ENCODE measurements at regions not wholly inside any gene's neighbourhood (a gene's known extent, or its start where the extent isn't known, plus 50 kb on each side); places are given as distances from the start of the nearest gene placed in this dataset.

DNA sequence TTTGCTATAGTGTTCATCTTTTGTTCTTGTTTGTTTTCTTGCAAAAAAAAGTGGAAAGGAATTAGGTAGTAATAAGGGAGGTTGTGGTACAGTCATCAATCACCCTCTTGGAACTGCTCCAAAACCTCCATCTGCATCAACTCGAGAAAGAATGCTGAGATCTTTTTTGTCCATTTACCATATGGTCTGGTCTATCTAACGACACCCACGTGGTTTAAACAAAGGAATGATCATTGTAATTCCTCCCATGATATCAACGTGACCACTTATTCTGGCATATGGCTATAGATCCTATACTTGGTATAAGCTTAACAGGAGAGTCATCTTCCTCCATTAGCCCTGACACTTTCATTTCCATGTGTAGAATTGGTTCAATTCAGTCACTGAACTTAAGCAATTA, 1025.3 kb upstream of the NXPH2 start:
- Histone ChIP-seq H4K8ac (replicated peaks; ENCODE audit: insufficient read length, low read depth, low read length) (no peak overlapping the region), H3K79me1 (ENCODE audit: insufficient read depth, low read depth, low read length, poor library complexity, severe bottlenecking) (no peaks in the 10 kb centered on the region), H2AFZ (ENCODE audit: low read length) (no peak overlapping the region), H2BK12ac (ENCODE audit: insufficient read length, low read depth, low read length) (no peak overlapping the region), H3K4me2 (ENCODE audit: insufficient read depth, insufficient read length, low read length) (no peak overlapping the region), H2AK5ac (ENCODE audit: insufficient read length, low read length) (no peak overlapping the region), H3K18ac (ENCODE audit: insufficient read length, low read depth, low read length) (no peak overlapping the region), H3K23me2 (ENCODE audit: insufficient read length, low read depth, low read length, poor library complexity, severe bottlenecking) (no peaks in the 10 kb centered on the region), H4K20me1 (ENCODE audit: control insufficient read depth, insufficient read depth, insufficient read length) (no peaks in the 10 kb centered on the region), H3K27me3 (ENCODE audit: insufficient read depth, low read length) (no peaks in the 10 kb centered on the region), H3K14ac (ENCODE audit: insufficient read depth, low read length) (no peak overlapping the region), H2BK20ac (ENCODE audit: low read depth, low read length, poor library complexity, severe bottlenecking) (no peak overlapping the region), H3K4me1 (ENCODE audit: insufficient read depth, low read length) (no peaks in the 10 kb centered on the region), H3K23ac (ENCODE audit: insufficient read length, low read depth, low read length) (no peak overlapping the region), H3K27ac (ENCODE audit: insufficient read length, low read depth, low read length) (no peak overlapping the region), H4K91ac (ENCODE audit: insufficient read length, low read depth, low read length) (no peak overlapping the region), H3K56ac (ENCODE audit: insufficient read length, low read depth, low read length) (no peak overlapping the region), H3K4ac (ENCODE audit: low read depth, low read length) (no peak overlapping the region), H2BK120ac (ENCODE audit: low read depth, low read length, poor library complexity, severe bottlenecking) (no peak overlapping the region), H3K79me2 (ENCODE audit: insufficient read depth, low read length) (no peaks in the 10 kb centered on the region), H3T11ph (ENCODE audit: low read length) (no peak overlapping the region), H2BK15ac (ENCODE audit: low read depth, low read length) (no peak overlapping the region), H4K5ac (ENCODE audit: insufficient read length, low read depth, low read length) (no peak overlapping the region), H3K9me3 (ENCODE audit: control insufficient read depth, low read depth, low read length) (no peaks in the 10 kb centered on the region), H3K9ac (ENCODE audit: extremely low read depth, insufficient read length, low read length) (no peak overlapping the region), H2BK5ac (ENCODE audit: insufficient read length, low read length) (no peak overlapping the region)
- no peak overlapping the region for H3K4me3 Mint-ChIP-seq
- peaks cover 2 to 6% of the 10 kb centered on the region in 2 experiments; a peak in 2 of 4 replicates for H3K4me1 Mint-ChIP-seq
- DNase-seq, result no peak
- WGBS (ENCODE audit: extremely low coverage, insufficient read length, low lambda C conversion rate), result no CpG with 5 or more reads among the region's 4 CpGs
- H3K27me3 Mint-ChIP-seq (ENCODE audit: low read depth), result no peaks in the 10 kb centered on the region
- H3K36me3 Mint-ChIP-seq (ENCODE audit: insufficient read depth in 1 of 3, low read depth in 3 of 3), result no peaks in the 10 kb centered on the region
- no peak overlapping the region for H3K27ac Mint-ChIP-seq
- no peak for TF ChIP-seq CTCF (conservative IDR thresholded peaks at IDR 0.05)
- H3K9me3 Mint-ChIP-seq, result no peaks in the 10 kb centered on the region
